Sigmoid colon (tissue), 6 donors: ENCODE measurements at regions not wholly inside any gene's neighbourhood (a gene's known extent, or its start where the extent isn't known, plus 50 kb on each side); places are given as distances from the start of the nearest gene placed in this dataset.

Source experiments
- DNase-seq: peaks from one replicate; pipeline ENCODE4 v3.0.0-alpha.2; 2019
- H3K27ac ChIP-seq, 4 donors: fragments of 200-600 bp; sonication (generic); one replicate each; pipeline ENCODE4 v1.5.1; 2016 to 2019; ENCODE audit warnings: mild to moderate bottlenecking in 1 of 4
- H3K27me3 ChIP-seq, 3 donors: fragments of 200-600 bp; sonication (generic); one replicate each; pipeline ENCODE4 v1.5.1; 2019; ENCODE audit warnings: mild to moderate bottlenecking in 1 of 3
- H3K36me3 ChIP-seq, 4 donors: fragments of 200-600 bp; sonication (generic); one replicate each; pipeline ENCODE4 v1.5.1; 2016 to 2019
- H3K4me1 ChIP-seq, 4 donors: fragments of 200-600 bp; sonication (generic); one replicate each; pipeline ENCODE4 v1.5.1; 2017 to 2019
- H3K4me3 ChIP-seq, 4 donors: fragments of 200-600 bp; sonication (generic); one replicate each; pipeline ENCODE4 v1.5.1; 2017 to 2019; ENCODE audit warnings: mild to moderate bottlenecking in 2 of 4, moderate library complexity in 1 of 4
- H3K9me3 ChIP-seq, 4 donors: fragments of 200-600 bp in 3 of 4; sonication (generic) in 3 of 4; one replicate each; pipeline versions ENCODE4 v1.5.1 to v1.6.1; 2013 to 2019
- CTCF ChIP-seq, 4 experiments: fragments of 450-650 bp in 3 of 4; fragments of 200-600 bp in 1 of 4; IDR thresholded peaks; one replicate each; pipeline ENCODE4 v1.5.1; 2016 to 2019; ENCODE audit warnings: antibody characterized with exemption in 4 of 4, mild to moderate bottlenecking in 3 of 4, moderate library complexity in 2 of 4
- EP300 ChIP-seq, 4 donors: sonication (generic); formaldehyde crosslinking; IDR thresholded peaks; one replicate each; pipeline ENCODE4 v1.6.1; 2017; ENCODE audit warnings: antibody characterized with exemption in 4 of 4
- POLR2A ChIP-seq, 2 donors: fragments of 450-650 bp; IDR thresholded peaks; one replicate each; pipeline ENCODE4 v1.6.1; 2016; ENCODE audit warnings: antibody characterized with exemption in 2 of 2, mild to moderate bottlenecking in 2 of 2, moderate library complexity in 2 of 2
- POLR2AphosphoS5 ChIP-seq, 4 donors: sonication (generic); formaldehyde crosslinking; IDR thresholded peaks; one replicate each; pipeline ENCODE4 v1.6.1; 2017; ENCODE audit warnings: antibody characterized with exemption in 4 of 4
- WGBS, 2 donors: extraction: QIAGEN DNeasy Blood & Tissue Kit; methylation state at CpG; one replicate each; pipeline ENCODE4 v1.1.7; 2013; 5-methylcytosine and 5-hydroxymethylcytosine counted together
- intact Hi-C: fragments of 100-400 bp; cut with DNase I; formaldehyde crosslinking; loops from one replicate; pipeline ENCODE4 v1.15.1; 2023
- donor health status: healthy with polysubstance abuse.
- donor health status: healthy.

GRCh38 chr2:118622913-118623312, 224.5 kb downstream of the EN1 start:
- no peak for TF ChIP-seq POLR2A (IDR thresholded peaks at IDR 0.05)
- TF ChIP-seq CTCF (IDR thresholded peaks at IDR 0.05) = no peak
- no peak for TF ChIP-seq EP300 (IDR thresholded peaks at IDR 0.05)
- TF ChIP-seq POLR2AphosphoS5 (IDR thresholded peaks at IDR 0.05) = no peak
- DNase-seq = no peak
- no peaks in the 10 kb centered on the region for H3K9me3 ChIP-seq
- H3K36me3 ChIP-seq = no peaks in the 10 kb centered on the region
- H3K4me3 ChIP-seq = no peak overlapping the region
- H3K27ac ChIP-seq = no peak overlapping the region
- WGBS, 2 donors = 73 to 80% methylated on average over 4 of the region's 4 CpGs
- peaks cover 0 to 3% (median 0%) of the 10 kb centered on the region in 3 donors for H3K27me3 ChIP-seq
- no peaks in the 10 kb centered on the region for H3K4me1 ChIP-seq
- intact Hi-C loops = no loop called here

GRCh38 chr2:118622108-118622507, 225.3 kb downstream of the EN1 start:
- 84 to 87% methylated on average over 3 of the region's 3 CpGs for WGBS, 2 donors
- H3K4me1 ChIP-seq = no peaks in the 10 kb centered on the region
- intact Hi-C loops = no loop called here
- H3K4me3 ChIP-seq = no peak overlapping the region
- H3K36me3 ChIP-seq = no peaks in the 10 kb centered on the region
- TF ChIP-seq POLR2AphosphoS5 (IDR thresholded peaks at IDR 0.05) (no peak), POLR2A (IDR thresholded peaks at IDR 0.05) (no peak), CTCF (IDR thresholded peaks at IDR 0.05) (no peak), EP300 (IDR thresholded peaks at IDR 0.05) (no peak)
- peaks cover 0 to 3% (median 0%) of the 10 kb centered on the region in 3 donors for H3K27me3 ChIP-seq
- no peak for DNase-seq
- no peak overlapping the region for H3K27ac ChIP-seq
- no peaks in the 10 kb centered on the region for H3K9me3 ChIP-seq

- 86 to 92% methylated on average over 13 of the region's 13 CpGs for WGBS, 2 donors
- Histone ChIP-seq H3K9me3 (no peaks in the 10 kb centered on the region), H3K36me3 (no peaks in the 10 kb centered on the region), H3K27ac (no peak overlapping the region), H3K4me3 (no peak overlapping the region), H3K4me1 (no peaks in the 10 kb centered on the region), H3K27me3 (peaks cover 0 to 3% (median 0%) of the 10 kb centered on the region in 3 donors)
- intact Hi-C loops = no loop called here
- no peak for DNase-seq
- TF ChIP-seq CTCF (IDR thresholded peaks at IDR 0.05) = no peak
- TF ChIP-seq POLR2AphosphoS5 (IDR thresholded peaks at IDR 0.05) = no peak
- no peak for TF ChIP-seq EP300 (IDR thresholded peaks at IDR 0.05)
These were observed 229.2 kb downstream of the EN1 start for GRCh38 chr2:118618279-118618678.

GRCh38 chr2:118616432-118616831, 231.0 kb downstream of the EN1 start:
- Histone ChIP-seq H3K36me3 (no peaks in the 10 kb centered on the region), H3K4me1 (no peaks in the 10 kb centered on the region), H3K27ac (no peak overlapping the region), H3K27me3 (peaks cover 0 to 3% (median 0%) of the 10 kb centered on the region in 3 donors), H3K9me3 (no peaks in the 10 kb centered on the region), H3K4me3 (no peak overlapping the region)
- whole genome bisulfite sequencing, 2 donors = 88 to 92% methylated on average over 7 of the region's 7 CpGs
- intact Hi-C loops = no loop called here
- TF ChIP-seq POLR2A (IDR thresholded peaks at IDR 0.05) = no peak
- TF ChIP-seq CTCF (IDR thresholded peaks at IDR 0.05) = no peak
- no peak for TF ChIP-seq EP300 (IDR thresholded peaks at IDR 0.05)
- no peak for TF ChIP-seq POLR2AphosphoS5 (IDR thresholded peaks at IDR 0.05)
- DNase-seq = no peak

- no peak for DNase-seq
- intact Hi-C loops = no loop called here
- H3K4me3 ChIP-seq = no peak overlapping the region
- 48 to 80% methylated on average over 8 of the region's 8 CpGs for WGBS, 2 donors
- TF ChIP-seq CTCF (IDR thresholded peaks at IDR 0.05) (no peak), POLR2A (IDR thresholded peaks at IDR 0.05) (no peak), EP300 (IDR thresholded peaks at IDR 0.05) (no peak), POLR2AphosphoS5 (IDR thresholded peaks at IDR 0.05) (no peak)
- no peak overlapping the region for H3K27ac ChIP-seq
- no peaks in the 10 kb centered on the region for H3K36me3 ChIP-seq
- no peaks in the 10 kb centered on the region for H3K27me3 ChIP-seq
- no peaks in the 10 kb centered on the region for H3K4me1 ChIP-seq
- H3K9me3 ChIP-seq = no peaks in the 10 kb centered on the region
These were observed 232.6 kb downstream of the EN1 start for GRCh38 chr2:118614841-118615271.
